NCI-H446 treated with DMSO at 0.1 percent for 48 hours (cell line): ENCODE measurements at regions not wholly inside any gene's neighbourhood (a gene's known extent, or its start where the extent isn't known, plus 50 kb on each side); places are given as distances from the start of the nearest gene placed in this dataset.

Experiments
- DNase-seq: peaks from one replicate; lab custom pipeline; 2025; lab: John Stamatoyannopoulos, UW

GRCh38 chr10:8981277-8981676 lies 926.8 kb downstream of the GATA3 start:
- DNase-seq: no peak

GRCh38 chr10:8985651-8986050 lies 931.2 kb downstream of the GATA3 start:
- no peak for DNase-seq

DNA sequence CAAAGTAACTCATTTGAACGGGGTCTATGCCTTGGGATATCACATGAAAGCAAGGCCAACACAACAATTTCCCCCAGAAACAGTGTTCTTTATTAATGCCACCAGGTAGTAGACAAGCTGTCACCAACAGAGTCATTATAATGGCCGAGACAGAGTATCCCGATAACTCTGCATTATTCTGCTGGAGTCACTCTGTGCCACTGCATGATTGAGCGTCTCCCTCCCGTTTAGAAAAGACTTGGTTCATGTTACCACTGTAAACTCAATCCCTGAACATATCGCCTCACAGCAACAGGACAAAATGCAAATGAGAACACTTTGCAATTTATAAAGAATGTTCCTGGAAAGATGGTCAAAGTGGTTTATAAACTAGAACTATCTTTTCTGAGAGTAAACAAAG lies 932.5 kb downstream of the GATA3 start:
- DNase-seq: no peak

DNA sequence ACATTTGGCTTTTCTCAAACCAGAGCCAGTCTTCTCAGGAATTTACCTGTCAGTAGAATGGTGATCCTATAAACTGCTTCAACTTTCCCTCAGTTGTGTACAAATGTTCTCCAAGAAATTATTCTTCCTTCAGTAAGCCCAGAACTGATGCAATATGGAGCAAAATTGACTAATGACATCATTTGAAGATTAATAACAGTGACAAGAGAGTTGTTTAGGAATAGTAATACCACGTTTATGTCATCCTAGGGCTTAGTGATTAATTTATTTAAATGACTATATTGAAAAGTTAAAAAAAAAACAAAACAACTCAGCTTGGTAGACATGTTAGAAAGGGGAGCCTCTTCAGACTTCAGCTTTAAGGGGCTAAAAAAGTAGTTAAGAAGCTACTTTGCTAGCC lies 933.2 kb downstream of the GATA3 start:
- no peak for DNase-seq

DNA sequence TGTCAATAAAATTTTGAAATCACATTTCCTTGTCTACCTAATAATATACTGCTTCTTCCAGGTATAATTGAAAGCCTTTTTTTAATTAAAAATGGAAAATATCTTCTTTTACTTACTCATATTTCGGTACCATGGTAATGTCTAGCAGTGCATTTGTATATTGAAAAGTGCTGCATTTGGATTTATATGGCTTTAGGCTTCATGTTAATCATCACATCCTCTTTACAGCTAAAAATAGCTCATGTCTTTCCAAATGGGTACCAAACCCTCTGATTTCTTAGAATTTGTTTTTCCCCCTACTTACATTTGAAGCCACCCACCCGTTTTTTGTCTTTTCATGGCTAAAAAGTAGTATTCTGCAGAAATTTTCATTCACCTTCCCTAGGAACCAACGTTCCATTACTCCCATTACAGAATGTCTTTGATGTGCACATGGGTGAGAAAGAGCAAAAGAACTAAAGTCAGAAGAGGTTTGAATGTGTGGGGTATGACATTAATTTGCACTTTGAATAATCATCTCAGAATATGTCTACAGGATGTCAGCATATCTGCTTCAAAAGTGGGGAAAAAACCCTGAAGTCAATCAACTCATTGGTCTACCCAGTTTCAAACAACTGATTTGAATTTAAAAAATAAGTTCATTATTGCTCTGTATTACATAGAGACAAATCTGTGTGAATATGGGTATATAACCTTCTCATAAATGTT lies 935.9 kb downstream of the GATA3 start:
- no peak for DNase-seq

- no peak for DNase-seq
These were observed 937.5 kb downstream of the GATA3 start for GRCh38 chr10:8992009-8992408.

DNA sequence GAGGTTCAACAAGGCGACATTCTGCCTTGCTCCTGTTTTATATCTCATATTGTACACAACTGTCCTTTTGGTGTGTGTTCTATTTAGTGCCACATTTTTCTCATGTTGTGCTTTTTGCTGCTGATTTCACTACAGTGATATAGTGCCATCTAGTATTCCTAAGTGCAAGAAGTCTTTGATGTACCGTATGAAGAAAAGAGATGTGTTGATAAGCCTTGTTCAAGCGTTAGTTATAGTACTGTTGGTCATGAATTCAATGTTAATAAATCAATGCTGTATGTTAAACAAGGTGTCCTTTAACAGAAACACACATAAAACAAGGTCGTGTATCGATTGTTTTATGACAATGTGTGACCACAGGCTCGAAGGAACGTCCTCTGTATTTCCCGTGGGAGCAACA lies 939.4 kb downstream of the GATA3 start:
- no peak for DNase-seq

- no peak for DNase-seq
These were observed 944.3 kb downstream of the GATA3 start for GRCh38 chr10:8998751-8999150.

GRCh38 chr10:9003122-9003521 lies 948.6 kb downstream of the GATA3 start:
- DNase-seq: no peak

DNA sequence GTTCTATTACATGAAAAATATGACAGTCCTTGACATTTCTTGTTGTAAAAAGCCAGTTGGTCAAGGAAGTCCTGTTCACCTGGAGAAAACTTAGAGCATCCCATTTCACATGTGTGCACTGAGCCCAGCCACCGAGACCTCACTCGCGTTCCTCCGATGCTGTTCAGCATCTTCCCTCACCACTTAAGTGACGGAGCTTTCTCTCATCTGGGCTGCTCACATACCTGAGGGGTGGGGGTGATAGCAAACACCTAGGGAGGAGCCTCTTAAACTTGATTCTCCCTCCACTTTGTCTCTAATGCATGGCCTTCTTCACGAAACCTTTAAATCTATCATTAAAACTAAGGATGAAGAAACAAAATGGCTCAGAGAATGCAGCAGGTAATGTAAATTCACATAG lies 950.2 kb downstream of the GATA3 start:
- DNase-seq: no peak

GRCh38 chr10:9009505-9009904 lies 955.0 kb downstream of the GATA3 start:
- DNase-seq: no peak

- no peak for DNase-seq
These were observed 955.6 kb downstream of the GATA3 start for GRCh38 chr10:9010093-9010492.

DNA sequence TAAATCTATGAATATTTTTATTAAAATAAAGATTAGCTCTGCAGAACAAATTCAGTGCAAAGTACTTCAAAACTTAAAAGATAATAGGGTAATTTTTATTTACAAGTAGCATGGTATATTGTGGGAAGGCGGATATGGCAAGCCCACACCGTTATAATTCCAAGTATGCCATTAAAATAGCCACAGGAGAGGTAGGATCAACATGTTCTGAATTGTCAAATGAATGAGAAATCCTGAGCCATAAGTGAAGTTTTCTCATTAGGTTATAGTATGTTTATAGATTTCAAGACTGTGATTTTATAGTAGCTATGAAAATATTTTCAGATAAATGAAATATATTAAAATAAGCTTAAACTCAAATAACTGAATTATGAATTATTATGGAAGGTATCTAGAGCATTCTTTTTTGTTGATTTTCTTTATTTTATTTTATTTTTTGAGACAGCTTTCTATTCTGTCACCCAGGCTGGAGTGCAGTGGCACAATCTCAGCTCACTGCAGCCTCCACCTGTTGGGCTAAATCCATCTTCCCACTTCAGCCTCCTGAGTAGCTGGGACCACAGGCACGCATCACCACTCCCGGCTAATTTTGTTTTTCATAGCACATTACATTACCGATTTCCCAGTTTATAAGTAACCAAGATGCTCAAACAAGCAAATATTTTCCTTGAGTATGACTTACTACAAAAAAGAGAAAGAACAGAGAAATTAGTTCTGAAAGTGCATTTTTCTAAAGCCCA lies 956.6 kb downstream of the GATA3 start:
- no peak for DNase-seq

- no peak for DNase-seq
These were observed 957.8 kb downstream of the GATA3 start for GRCh38 chr10:9012312-9012711.

GRCh38 chr10:9015005-9015404 lies 960.5 kb downstream of the GATA3 start:
- no peak for DNase-seq

- no peak for DNase-seq
These were observed 961.0 kb downstream of the GATA3 start for GRCh38 chr10:9015447-9015846.

GRCh38 chr10:9016930-9017329 lies 962.4 kb downstream of the GATA3 start:
- DNase-seq: no peak

- DNase-seq: no peak
These were observed 964.0 kb downstream of the GATA3 start for GRCh38 chr10:9018195-9019173.

DNA sequence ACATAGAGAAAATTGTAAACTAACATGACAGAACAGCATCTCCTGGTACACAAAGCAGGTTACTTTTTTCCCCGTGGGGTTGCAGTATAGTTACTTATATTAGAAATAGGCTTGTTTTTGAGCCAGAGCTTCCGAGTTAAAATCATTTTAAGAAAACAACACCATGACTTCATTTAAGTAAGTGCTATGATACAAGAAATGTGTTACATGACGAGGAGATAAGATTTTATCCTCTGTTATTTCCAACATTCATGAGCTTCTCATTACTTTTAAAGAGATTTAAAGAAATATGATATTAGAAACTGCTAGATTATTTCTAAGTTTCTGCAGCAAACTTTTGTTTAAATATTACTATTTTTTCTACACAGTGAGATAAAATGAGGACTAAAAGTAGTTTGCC lies 968.7 kb downstream of the GATA3 start:
- DNase-seq: no peak

- no peak for DNase-seq
These were observed 969.7 kb downstream of the GATA3 start for GRCh38 chr10:9024210-9024609.

DNA sequence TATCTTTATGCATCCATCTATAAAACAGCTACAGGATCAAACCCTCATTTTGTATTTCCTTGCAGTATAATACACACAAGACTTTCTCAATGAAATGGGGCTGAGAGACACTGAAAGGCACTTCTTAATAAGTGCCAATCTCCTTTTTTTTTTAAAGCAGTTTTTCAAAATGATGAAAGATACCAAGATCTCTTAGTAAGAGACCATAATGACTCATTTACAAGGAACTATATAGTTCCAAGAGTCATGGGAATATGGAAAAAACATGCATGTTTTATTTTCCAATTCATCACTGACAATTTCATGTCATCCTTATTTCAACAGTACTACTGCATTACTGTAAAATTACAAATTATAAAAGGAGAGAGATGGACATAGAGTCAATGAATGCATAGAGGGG lies 973.7 kb downstream of the GATA3 start:
- DNase-seq: no peak

GRCh38 chr10:9035355-9035754 lies 980.9 kb downstream of the GATA3 start:
- no peak for DNase-seq
